GM13977 (cell line): ENCODE measurements at regions not wholly inside any gene's neighbourhood (a gene's known extent, or its start where the extent isn't known, plus 50 kb on each side); places are given as distances from the start of the nearest gene placed in this dataset.
"Not testable (repeated sequence)": the region's sequence is repeated elsewhere in the genome, so short reads cannot be mapped to it uniquely, and the experiment has no call there.

Experiments
- DNase-seq: peaks from one replicate; pipeline ENCODE4 v3.0.0; 2012; ENCODE audit warnings: low spot score
- CTCF ChIP-seq: IDR thresholded peaks from 2 replicates; pipeline ENCODE4 v1.5.1; 2012; ENCODE audit warnings: mild to moderate bottlenecking, control low read depth; ENCODE audit not compliant: insufficient read depth; ENCODE audit errors: extremely low read depth, missing control alignments
- in situ Hi-C: fragments of 300-500 bp; cut with MboI; formaldehyde crosslinking; loops from one replicate; pipeline ENCODE4 v1.12.0; 2022; ENCODE audit warnings: low sequenced_read_pairs, low pct_unique_long_range_greater_than_20kb, mixed read lengths, inconsistent platforms; ENCODE audit not compliant: unreplicated experiment

GRCh38 chr4:147103403-147103946 is 157.8 kb upstream of the TTC29 start:
- TF ChIP-seq CTCF = no peak
- in situ Hi-C loops = no loop called here
- DNase-seq = no peak

DNA sequence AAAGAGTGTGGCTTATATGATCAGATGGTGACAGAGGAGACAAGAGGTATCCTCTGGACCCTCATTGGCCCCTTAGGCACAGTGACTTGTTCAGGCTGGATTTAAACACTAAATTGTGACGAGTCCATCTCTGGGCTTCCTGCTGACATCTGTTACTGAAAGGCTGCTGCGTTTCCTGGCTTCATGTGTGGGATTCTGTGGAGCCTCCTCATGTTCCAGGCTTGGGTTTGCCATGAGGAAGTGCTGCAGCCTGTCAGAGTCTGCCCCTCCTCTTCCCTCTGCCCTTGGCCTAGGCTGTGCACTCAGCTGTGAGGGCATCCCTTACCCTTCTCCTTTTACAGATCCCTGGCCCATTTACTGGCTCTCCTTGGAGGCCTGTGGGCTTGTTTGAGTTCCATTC is 159.1 kb upstream of the TTC29 start:
- in situ Hi-C loops = no loop called here

DNA sequence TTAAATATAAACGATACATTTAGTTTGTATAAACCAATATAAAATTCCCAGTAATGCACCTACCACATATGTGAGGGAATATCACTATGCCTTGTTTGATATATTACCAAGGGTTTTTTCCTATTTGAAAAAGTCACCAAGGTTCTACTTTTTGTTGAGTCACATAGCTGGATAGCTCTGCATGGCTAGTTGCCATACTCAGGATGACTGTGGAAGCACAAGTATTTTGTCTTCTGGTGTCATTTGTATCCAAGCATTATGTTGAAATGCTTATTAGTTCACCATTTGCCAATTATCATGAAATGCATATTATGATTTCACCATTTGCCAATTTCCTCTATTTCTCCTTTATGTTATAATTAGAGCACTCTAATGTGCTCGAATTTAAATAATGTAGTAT is 162.7 kb upstream of the TTC29 start:
- in situ Hi-C loops = no loop called here
- no peak for TF ChIP-seq CTCF
- DNase-seq = no peak

More for the DNA sequence above, 159.1 kb upstream of the TTC29 start:
- DNase-seq = no peak
- no peak for TF ChIP-seq CTCF

DNA sequence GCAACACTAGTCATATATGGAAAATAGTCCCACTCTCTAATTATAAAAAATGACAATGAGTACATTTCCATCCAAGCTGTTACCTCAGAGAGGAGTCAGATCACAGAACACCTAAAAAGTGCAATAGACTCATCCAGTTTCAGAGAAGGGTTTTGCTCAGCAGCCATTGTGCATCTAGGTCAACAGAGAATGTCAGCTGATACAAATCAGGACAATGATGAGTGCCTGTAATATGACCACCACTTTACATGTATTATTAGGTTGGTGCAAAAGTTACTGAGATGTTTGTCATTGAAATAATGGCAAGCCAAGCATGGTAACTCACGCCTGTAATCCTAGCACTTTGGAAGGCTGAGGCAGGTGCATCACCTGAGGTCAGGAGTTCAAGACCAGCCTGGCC is 164.1 kb upstream of the TTC29 start:
- in situ Hi-C loops = no loop called here
- no peak for DNase-seq

DNA sequence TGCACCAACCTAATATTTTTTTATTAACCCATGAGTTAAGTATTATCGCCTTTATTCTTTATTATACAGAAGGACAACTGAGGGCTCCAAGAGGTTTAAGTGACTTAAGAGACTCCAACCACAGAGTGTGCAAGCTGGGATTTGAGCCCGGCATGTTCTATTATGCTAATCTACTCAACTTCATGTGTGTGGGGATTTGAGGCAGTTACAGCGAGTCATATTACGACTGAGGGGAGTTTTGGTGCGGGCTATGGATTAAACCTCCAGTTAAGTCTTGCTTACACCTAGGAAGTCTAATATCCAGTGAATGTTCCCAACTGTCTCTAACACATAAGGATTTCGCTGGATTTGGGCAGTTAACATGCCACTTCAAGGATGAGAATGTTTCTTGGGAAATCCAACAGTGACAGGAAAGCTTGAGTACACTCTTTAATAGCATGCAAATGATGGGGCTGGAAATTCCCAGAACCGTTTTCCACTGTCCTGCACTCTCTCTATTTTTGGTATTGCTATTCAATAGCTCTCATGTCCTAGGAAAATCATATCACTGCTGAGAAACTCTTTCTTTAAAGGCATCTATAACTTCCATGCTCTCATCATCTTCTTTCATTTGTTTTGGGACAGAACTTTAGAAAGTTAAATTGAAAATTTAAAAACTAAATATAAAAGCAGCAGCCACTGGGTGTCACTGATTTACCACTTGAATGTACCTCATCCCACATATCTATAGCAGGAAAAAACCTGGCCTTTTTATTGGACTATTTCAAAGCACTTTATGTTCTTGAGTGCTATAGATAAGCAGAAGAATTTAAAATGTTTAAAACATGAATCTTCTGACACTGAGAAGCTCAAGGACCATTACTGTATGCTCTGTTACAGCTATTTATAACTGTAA is 165.1 kb upstream of the TTC29 start:
- no peak for TF ChIP-seq CTCF
- DNase-seq = no peak
- in situ Hi-C loops = no loop called here

More for the DNA sequence above, 164.1 kb upstream of the TTC29 start:
- no peak for TF ChIP-seq CTCF

DNA sequence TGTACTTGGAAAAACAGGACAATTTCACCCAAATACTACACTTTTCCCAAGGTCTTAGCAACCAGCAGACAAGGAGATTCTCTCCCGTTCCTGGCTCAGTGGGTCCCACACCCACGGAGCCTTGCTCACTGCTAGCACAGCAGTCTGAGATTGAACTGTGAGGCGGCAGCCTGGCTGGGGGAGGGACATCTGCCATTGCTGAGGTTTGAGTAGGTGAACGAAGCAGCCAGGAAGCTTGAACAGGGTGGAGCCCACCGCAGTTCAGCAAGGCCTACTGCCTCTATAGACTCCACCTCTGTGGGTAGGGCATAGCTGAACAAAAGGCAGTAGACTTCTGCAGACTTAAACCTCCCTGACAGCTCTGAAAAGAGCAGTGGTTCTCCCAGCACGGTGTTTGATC is 166.5 kb upstream of the TTC29 start:
- in situ Hi-C loops, DNase-seq: not testable (repeated sequence)

GRCh38 chr4:147117431-147117830 is 171.8 kb upstream of the TTC29 start:
- no peak for TF ChIP-seq CTCF
- in situ Hi-C loops = no loop called here
- DNase-seq = no peak
